HG03378 (cell line): ENCODE measurements at regions not wholly inside any gene's neighbourhood (a gene's known extent, or its start where the extent isn't known, plus 50 kb on each side); places are given as distances from the start of the nearest gene placed in this dataset.
"Not testable (repeated sequence)": the region's sequence is repeated elsewhere in the genome, so short reads cannot be mapped to it uniquely, and the experiment has no call there.

Experiments
- ATAC-seq: cut with Tn5 transposase; IDR thresholded peaks from one replicate; pipeline ENCODE4 v1.9.1; 2021; ENCODE audit warnings: mild to moderate bottlenecking, moderate library complexity; ENCODE audit not compliant: unreplicated experiment

- no peak for ATAC-seq
Observed at GRCh38 chr21:19218163-19218562, 814.6 kb upstream of the TMPRSS15 start.

DNA sequence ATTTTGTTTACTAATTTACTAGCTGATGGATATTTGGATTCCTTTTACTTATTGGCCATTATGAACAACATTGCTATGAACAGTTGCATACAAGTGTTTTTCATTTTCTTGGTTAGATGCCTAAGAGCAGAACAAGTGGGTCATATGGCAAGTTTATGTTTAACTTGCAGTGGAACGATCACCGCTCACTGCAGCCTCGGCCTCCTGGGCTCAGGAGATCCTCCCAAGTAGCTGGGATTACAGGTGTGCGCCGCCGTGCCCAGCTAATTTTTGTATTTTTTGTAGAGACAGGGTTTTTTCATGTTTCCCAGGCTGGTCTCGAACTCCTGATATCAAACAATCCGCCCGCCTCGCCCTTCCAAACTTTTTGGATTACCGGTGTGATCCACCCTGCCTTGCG, 820.5 kb upstream of the TMPRSS15 start:
- ATAC-seq, result no peak

GRCh38 chr21:19228226-19228625, 824.6 kb upstream of the TMPRSS15 start:
- ATAC-seq, result no peak

DNA sequence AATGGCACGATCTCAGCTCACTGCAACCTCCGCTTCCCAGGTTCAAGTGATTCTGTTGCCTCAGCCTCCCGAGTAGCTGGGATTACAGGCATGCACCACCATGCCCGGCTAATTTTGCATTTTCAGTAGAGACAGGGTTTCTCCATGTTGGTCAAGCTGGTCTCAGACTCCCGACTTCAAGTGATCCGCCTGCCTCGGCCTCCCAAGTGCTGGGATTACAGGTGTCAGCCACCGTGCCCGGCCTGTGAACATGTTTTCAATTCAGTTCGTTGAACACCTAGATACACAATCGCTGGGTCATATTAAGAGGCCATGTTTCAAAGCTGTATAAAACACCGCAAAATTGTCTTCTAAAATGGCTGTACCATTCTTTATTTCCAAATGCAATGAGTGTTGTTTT, 830.3 kb upstream of the TMPRSS15 start:
- ATAC-seq, result not testable (repeated sequence)

DNA sequence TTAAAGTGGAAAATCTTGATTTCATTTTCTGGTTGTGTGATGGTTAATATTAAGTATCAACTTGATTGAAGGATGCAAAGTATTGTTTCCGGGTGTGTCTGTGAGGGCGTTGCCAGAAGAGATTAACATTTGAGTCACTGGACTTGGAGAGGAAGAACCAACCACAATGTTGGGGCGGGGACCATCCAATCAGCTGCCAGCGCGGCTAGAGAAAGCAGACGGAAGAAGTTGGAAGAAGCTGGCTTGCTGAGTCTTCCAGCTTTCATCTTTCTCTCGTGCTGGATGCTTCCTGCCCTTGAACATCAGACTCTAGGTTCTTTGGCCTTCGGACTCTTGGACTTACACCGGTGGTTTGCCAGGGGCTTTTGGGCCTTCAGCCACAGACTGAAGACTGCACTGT, 832.6 kb upstream of the TMPRSS15 start:
- ATAC-seq, result no peak

DNA sequence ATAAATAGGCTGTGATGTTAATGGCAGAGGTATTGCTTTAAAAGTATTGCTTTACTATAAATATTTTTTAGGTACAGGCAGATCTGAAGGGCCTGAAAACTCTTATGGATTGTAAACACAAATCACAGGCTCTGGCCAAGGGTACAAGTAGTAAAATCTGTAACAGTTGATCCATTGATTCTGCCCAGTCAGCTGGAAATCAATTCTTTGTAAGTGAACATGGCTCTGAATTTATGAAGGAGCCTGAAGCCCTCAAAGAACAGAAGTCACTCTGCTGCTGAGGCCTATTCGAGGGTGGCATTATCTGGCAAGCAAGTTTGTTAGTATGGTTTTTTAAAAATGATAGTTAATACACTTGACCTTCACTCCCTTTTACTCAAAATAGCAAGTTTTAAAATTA, 834.0 kb upstream of the TMPRSS15 start:
- no peak for ATAC-seq

DNA sequence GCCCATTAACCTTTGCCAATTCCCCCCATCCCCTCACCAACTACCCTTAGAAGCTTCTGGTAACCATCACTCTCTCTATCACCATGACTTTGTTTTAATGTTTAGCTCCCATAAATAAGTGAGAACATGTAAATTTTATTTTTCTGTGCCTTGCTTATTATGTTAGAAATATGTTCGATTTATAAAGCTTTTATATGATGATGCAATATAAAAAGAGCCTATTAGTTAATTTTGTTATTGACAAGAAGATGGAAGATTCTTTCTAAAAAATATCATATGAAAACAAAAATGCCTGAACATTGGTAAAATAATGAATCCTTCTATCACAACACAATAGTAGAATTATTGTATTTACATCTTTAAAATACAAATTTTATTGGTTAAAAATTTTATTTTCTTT, 836.1 kb upstream of the TMPRSS15 start:
- no peak for ATAC-seq

DNA sequence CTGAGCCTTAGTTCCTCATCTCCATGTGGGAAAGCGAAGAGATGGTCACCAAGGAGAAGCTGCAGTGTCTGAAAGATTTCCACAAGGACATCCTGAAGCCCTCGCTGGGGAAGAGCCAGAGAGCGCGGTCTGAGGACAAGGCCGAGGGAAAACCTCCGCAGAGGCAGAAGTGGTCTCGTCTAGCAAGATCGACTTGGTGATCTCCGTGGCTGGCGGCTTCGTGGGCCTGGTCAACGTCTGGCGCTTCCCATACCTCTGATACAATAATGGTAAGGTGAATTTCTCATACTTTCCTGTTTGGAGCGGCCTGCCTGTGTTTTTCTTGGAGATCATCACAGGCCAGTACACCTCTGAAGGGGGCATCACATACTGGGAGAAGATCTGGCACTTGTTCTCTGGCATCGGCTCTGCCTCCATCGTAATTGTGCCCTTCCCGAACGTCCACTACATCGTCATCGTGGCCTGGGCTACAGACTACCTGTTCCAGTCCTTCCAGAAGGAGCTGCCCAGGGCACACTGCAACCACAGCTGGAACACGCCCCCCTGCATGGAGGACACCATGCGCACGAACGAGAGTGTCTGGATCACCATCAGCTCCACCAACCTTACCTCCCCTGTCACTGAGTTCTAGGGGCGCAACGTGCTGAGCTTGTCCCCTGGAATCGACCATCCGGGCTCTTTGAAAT, 841.1 kb upstream of the TMPRSS15 start:
- ATAC-seq, result no peak

GRCh38 chr21:19245188-19245580, 841.6 kb upstream of the TMPRSS15 start:
- ATAC-seq, result no peak

GRCh38 chr21:19246018-19246417, 842.4 kb upstream of the TMPRSS15 start:
- no peak for ATAC-seq

- no peak for ATAC-seq
Observed at GRCh38 chr21:19256934-19257660, 853.5 kb upstream of the TMPRSS15 start.

DNA sequence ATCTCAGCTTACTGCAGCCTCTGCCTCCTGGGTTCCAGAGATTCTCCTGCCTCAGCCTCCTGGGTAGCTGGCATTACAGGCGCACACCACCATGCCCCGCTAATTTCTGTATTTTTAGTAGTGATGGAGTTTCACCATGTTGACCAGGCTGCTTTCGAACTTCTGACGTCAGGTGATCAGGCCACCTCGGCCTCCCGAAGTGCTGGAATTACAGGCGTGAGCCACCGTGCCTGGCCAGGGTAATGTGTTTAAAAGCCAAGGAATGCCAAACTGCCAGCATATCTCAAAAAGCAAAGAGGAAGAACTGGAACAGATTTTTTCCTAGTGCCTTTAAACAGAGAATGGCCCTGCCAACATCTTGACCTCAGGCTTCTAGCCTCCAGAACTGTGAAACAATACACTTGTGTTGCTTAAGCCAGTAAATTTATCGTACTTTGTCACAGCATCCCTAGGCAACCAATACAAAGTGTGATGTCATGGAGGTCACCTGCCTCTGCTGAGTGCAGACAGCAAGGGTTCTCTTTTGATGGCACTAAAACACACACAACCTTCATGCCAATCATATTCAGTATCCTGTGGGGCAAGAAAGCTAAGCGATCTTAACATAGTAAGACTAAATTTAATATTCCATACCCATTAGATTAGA, 858.3 kb upstream of the TMPRSS15 start:
- no peak for ATAC-seq

DNA sequence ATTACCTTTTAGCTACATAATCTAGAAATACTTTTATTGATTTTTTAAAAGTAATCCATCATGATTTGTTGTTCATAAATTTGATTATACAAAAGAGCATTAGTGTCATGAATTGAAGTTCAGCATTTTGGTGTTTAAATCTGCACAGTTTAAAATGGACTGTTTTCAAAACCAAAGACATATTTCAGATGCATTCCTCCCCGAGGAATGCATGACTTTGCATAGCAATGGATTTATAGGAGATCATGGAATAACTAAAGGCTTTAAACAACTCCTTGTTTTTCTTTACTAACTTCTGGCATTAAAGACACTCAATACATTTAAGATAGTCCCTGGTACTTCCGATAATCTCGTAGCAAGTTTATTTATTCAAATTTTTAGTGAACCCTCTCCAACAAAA, 863.1 kb upstream of the TMPRSS15 start:
- ATAC-seq, result no peak

GRCh38 chr21:19268686-19269085, 865.1 kb upstream of the TMPRSS15 start:
- ATAC-seq, result no peak

DNA sequence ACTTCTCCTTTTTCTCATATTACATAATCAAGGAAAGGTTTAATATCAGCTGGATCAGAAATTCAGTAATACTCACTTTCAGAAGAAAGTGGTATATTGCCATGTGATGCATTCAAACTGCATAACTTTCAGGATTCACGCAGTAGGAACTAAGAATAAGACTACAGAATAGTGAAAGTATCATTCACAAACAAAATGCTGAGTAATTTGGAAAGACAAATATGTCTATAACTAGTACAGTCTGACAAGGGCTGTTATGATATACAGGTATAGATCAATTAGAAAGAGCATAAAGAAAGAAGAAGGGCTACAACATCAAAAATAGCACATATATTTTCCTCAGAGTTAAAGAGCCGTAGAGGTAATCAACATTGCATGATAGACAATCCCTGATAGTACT, 871.5 kb upstream of the TMPRSS15 start:
- no peak for ATAC-seq

DNA sequence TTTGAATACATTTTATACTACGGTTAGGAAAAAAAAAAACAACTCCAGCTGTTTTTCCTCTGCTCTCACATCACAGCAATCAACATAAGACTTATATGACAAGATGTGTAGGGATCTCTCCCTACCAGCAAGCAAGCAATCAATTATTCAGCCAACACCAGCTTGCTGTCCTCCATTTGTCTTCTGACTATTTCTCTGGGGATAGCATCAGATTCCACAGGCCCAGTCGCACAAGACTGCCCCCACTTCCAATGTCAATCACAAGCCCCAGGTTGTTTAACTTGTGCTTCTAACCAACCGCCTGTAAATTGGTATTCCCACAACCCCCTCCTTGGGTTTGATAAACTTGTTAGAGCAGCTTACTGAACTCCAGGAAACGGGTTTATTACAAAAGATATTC, 873.1 kb upstream of the TMPRSS15 start:
- no peak for ATAC-seq

DNA sequence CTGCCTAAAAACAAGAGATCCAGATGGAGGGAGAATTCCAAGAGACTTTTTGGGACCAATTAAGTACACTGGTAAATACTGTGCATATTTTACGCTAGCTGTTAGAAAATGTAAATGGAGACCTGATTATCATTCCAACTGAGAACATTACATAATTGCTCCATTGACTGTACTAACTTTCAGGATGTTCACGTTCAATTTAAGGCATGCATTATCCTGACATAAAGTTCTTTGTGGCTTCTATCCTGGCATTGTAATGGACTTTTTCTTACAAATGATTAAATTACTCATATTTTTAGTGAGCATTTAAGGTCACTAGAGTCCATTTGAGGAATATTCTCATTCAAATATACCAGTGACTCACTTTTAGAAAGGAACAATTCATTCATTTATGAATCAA, 883.3 kb upstream of the TMPRSS15 start:
- no peak for ATAC-seq

DNA sequence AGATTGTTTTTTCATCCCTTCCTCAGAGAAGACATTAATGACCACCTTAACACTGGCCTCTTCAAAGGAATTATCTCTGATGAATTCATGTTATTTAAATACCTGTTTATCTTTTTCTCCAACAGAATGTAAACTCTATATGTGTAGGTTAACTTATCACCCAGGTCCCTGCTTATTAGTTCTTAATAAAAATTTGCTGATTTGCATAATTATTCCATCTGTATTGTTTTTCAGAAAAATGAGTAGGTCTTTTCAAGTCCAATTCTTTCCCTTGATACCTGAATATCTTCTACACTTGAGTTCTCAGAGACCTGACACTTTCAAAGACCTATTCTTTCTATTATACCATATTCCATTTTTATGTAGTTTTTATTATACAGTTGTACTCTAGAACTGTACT, 886.7 kb upstream of the TMPRSS15 start:
- ATAC-seq, result no peak

GRCh38 chr21:19320291-19320690, 916.7 kb upstream of the TMPRSS15 start:
- no peak for ATAC-seq

GRCh38 chr21:19321688-19322087, 918.1 kb upstream of the TMPRSS15 start:
- ATAC-seq, result no peak

GRCh38 chr21:19322360-19322759, 918.8 kb upstream of the TMPRSS15 start:
- ATAC-seq, result no peak
